CD1c-positive myeloid dendritic cell (primary cell): ENCODE measurements at regions not wholly inside any gene's neighbourhood (a gene's known extent, or its start where the extent isn't known, plus 50 kb on each side); places are given as distances from the start of the nearest gene placed in this dataset.
"Not testable (repeated sequence)": the region's sequence is repeated elsewhere in the genome, so short reads cannot be mapped to it uniquely, and the experiment has no call there.

ENCODE experiments used
- DNase-seq: peaks from one replicate; pipeline ENCODE4 v3.0.0-alpha.2; 2016; ENCODE audit errors: extremely low spot score

DNA sequence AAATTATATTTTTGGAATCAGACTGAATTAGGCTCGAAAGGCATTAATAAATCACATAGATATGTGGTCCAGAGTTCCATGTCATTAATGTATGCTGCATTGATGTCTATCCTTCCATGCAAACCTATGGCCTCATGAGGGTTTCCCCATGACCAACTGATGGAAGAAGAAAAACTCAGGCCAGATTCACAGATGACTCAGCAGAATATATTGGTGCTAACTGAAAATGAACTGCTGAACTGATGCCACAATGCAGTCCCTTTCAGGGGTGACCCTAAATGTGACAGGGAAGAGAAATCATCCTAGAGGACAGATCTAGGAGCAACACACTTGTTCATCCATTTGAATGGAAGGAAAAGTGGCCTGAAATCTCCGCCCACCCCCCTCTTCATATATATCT is 110.5 kb upstream of the KCND3 start:
- DNase-seq: no peak

DNA sequence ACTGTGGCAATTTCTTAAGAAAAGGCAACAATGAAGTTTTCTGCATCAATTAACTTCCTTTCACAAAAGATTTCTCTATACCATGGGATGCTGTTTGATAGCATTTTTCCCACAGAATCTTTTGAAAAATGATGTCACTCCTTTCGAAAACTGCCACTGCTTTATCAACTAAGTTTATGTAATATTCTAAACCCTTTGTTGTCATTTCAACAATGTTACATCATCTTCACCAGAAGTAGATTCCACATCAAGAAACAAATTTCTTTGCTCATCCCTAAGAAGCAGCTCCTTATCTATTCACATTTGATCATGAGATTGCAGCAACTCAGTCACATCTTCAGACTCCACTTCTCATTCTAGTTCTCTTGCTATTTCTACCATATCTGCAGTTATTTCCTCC is 116.1 kb upstream of the KCND3 start:
- DNase-seq: no peak

- DNase-seq: no peak
These were observed 120.6 kb upstream of the KCND3 start for GRCh38 chr1:112110031-112110430.

DNA sequence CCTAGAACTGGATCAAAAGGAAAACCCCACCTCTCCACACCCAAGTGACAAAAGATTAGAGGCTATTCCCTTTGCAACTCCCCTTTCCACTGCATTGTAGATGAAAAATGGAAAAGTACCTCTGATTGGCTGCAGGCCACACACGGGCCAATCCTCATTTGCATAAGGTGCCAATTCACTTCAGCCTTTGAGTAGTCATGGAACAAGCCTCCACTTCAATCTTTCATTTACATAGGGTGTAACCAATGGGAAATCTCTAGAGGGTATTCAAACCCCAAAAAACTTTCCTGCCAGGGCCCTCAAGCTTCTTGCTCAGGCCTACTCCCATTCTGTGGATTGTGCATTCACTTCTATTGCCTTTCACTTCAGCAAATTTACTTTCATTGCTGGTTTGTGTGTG is 122.3 kb upstream of the KCND3 start:
- no peak for DNase-seq

GRCh38 chr1:112114540-112114939 is 125.1 kb upstream of the KCND3 start:
- DNase-seq: no peak

GRCh38 chr1:112126598-112126997 is 137.1 kb upstream of the KCND3 start:
- no peak for DNase-seq

GRCh38 chr1:112127606-112128005 is 138.1 kb upstream of the KCND3 start:
- not testable (repeated sequence) for DNase-seq

DNA sequence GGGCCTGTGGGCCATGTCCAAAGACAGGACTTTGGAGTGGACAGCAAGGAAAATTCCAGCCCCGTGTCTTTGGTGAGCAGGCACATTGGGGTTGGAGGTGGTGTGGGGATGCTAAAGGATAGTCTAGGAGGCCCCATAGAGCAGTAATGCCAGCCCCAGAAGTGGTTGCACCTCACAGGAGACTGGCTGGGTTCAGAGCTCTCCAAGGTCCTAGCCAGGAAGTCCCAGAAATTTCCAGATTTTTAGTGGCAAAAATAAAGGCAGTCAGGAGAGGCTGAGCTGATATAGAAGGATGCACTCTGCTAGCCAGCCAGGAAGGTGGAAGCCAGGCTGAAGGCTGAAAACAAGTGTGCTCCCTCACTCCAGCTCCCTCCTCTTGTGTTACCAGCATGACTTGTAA is 144.0 kb upstream of the KCND3 start:
- DNase-seq: no peak

GRCh38 chr1:112140743-112141142 is 151.3 kb upstream of the KCND3 start:
- DNase-seq: no peak

DNA sequence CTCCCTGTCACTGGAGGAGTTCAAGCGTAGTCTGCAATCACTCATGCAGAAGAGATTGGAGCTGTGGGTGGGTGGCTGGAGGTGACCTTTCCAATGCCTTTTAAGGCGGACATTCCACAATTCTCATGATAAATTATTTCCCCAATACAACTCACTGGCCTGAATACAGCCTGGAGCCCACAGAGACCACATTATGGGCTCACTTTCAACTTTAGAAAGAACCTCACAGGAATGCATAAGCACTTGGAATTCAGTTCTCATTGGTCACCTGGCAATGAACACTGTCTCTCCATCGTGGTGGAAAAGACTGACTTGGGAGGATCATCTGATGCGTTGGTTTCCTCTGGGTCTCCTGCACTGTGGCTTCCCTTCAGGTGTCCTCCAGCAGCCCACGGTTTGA is 151.8 kb upstream of the KCND3 start:
- DNase-seq: no peak

DNA sequence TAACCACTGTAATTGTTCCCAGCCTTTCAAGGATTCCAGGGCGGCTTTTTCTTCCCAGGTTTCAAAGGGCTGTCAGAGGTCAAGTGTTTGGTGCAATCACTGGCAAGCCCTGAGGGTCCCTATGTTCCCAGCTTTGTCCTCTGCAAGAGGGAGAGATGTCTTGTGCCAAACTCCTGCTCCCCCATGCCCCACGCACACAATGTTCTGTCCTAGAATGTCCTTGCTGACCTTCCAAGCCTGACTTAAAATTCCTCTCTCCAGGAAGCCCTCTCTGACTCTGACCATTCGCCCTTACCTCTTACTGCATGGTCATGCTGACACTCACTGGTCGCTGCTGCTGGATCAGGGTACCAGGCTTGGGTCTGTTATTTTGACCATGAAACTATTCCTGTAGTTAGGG is 152.5 kb upstream of the KCND3 start:
- DNase-seq: no peak

DNA sequence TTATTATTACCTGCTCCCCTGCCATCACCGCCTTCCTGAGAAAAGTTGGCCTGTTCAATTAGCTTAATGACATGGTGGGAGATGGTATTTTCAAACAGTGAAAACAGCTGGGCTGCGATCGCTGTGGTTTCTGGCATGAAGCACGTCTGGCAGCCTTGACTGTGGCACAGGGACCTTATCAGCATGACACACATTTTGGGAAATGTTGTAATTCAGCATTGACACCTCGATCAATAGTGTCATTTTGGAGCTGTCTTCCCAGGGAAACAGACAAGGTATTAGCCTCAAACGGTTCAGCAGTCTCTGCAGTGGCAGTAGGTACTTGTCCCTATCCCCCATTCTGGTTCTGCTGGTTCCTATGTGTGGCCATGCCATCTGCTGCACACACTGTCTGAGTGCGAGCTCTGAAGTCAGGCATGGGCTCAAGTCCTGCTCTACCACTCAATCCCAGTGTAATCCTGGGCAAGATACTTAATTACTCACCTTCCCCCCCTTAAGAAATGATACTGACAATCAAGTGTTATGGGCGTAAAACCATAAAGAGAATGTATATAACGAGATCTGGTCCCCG is 154.5 kb upstream of the KCND3 start:
- DNase-seq: no peak

DNA sequence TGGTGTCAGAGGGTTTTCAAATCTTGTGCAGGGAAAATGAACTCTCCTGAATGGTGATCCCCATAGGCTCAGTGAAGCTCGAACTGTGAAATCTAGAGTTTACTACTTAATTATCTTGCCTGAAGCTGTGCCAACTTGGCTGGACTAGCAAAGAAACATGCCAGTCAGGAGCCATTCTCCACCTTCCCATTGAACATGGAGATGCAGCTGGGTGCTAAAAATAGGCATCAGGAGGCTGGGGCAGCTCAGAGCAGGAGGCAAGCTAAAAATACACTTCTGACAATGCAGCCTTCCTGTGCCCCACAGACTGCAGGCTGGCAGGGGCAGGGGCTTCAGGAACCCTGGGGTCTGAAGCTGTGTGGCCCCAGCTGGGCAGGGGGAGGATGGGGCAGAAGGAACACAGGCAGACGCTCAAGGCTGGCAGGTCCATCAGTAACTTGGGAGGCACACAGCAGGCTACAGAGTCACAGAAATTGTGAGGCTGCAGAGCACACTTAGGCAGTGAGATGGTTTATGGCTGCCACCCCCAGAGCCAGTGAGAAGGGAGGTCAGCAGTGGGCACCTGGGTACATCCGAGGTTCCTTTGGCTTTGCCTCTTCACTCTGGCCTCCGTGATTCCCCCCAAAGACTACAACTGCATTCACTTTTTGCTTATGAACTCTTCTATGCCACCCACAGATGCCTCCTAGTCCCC is 155.4 kb upstream of the KCND3 start:
- no peak for DNase-seq

DNA sequence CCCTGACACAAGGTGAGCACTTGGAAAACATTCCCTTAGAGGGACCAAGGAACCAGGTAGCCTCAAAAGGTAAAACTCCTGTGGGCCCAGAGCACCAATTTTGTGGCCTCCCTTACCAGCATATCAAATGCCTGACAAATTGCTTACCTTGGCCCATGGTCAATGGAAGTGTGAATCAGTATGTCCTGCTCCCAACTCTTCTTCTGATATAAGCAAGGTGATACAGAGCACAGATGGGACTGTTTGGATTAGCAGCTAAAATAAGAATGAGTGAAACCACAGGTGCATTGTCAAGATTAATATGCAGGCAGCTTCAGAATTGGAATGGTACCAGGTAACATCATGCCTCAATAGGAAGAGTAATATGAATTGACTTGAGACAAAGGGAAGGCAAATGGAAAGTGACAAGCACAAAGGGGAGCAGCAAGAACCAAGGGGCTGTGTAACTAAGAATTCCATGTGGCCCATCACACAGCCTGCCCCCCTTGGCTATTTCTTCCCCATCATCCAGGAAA is 156.8 kb upstream of the KCND3 start:
- DNase-seq: no peak

DNA sequence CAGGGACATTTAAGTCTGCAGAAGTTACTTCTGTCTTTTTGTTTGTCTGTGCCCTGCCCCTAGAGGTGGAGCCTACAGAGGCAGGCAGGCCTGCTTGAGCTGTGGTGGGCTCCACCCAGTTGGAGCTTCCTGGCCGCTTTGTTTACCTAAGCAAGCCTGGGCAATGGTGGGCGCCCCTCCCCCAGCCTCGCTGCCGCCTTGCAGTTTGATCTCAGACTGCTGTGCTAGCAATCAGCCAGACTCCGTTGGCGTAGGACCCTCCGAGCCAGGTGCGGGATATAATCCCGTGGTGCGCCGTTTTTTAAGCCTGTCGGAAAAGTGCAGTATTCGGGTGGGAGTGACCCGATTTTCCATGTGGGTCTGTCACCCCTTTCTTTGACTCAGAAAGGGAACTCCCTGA is 170.7 kb upstream of the KCND3 start:
- DNase-seq: not testable (repeated sequence)

DNA sequence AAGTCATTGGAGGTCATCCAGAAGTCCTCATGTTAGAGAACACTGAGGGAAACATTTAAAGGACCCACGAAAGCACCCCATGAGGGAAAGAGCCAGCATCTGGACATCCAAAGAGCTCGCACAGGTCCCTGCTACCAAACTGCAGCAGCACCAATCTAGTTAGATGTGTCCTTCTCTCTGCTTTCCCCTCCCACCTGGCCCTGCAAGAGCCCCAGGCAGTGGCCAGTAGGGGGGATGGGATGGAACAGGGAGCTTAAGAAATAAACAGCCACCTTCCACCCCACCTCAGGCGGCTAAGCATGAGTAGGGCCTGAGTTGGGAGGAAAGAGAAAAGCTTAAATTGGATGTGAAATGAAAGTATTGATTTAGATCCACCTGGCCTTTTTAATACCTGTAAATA is 175.9 kb upstream of the KCND3 start:
- no peak for DNase-seq

GRCh38 chr1:112169517-112169916 is 180.0 kb upstream of the KCND3 start:
- DNase-seq: no peak

GRCh38 chr1:112172294-112172882 is 182.9 kb upstream of the KCND3 start:
- no peak for DNase-seq

DNA sequence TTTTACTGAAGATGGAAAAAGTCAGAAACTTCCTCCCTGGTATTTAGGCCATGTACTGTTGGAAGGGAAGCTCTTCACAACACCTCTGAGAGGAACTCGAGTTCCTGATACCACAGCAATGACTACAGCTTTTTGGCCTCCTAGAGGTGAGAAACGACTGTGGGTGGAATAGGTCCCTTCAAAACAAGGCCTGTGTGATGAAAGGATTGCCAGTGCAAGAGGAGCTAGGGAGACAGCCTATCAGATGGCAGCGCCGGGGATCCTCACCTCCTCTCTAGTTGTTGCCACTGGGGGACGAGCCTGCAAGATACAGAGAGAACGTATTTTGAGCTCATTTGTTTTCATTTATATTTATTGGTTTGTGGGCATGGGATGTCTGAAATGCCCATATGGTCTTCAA is 187.8 kb upstream of the KCND3 start:
- no peak for DNase-seq

- DNase-seq: no peak
These were observed 199.1 kb upstream of the KCND3 start for GRCh38 chr1:112188611-112189010.

GRCh38 chr1:112196008-112196588 is 199.9 kb upstream of the CTTNBP2NL start:
- DNase-seq: no peak

- no peak for DNase-seq
These were observed 199.3 kb upstream of the CTTNBP2NL start for GRCh38 chr1:112196731-112197130.

- DNase-seq: no peak
These were observed 186.5 kb upstream of the CTTNBP2NL start for GRCh38 chr1:112209493-112209892.
